Stomach (tissue), 8 donors: ENCODE measurements at regions not wholly inside any gene's neighbourhood (a gene's known extent, or its start where the extent isn't known, plus 50 kb on each side); places are given as distances from the start of the nearest gene placed in this dataset.

Source experiments
- DNase-seq, 2 donors: peaks; one replicate each; pipeline versions ENCODE4 v3.0.0 to v3.0.0-alpha.2; 2013 to 2019
- H3K27ac ChIP-seq, 5 donors: fragments of 200-600 bp in 4 of 5; sonication (generic) in 4 of 5; one replicate each; pipeline ENCODE4 v1.5.1; 2013 to 2019; ENCODE audit warnings: mild to moderate bottlenecking in 1 of 5, moderate library complexity in 1 of 5
- H3K27me3 ChIP-seq, 3 donors: fragments of 200-600 bp; sonication (generic); one replicate each; pipeline ENCODE4 v1.5.1; 2017 to 2019; ENCODE audit warnings: mixed run types in 1 of 3
- H3K36me3 ChIP-seq, 4 donors: fragments of 200-600 bp; sonication (generic); 1 replicate in 3 of 4; 2 replicates in 1 of 4; pipeline ENCODE4 v1.5.1; 2016 to 2019
- H3K4me1 ChIP-seq, 4 donors: fragments of 200-600 bp; sonication (generic); one replicate each; pipeline ENCODE4 v1.5.1; 2016 to 2019
- H3K4me3 ChIP-seq, 4 donors: fragments of 200-600 bp; sonication (generic) in 3 of 4; one replicate each; pipeline ENCODE4 v1.5.1; 2016 to 2019; ENCODE audit warnings: mild to moderate bottlenecking in 1 of 4
- H3K9me3 ChIP-seq, 4 donors: fragments of 200-600 bp; sonication (generic); one replicate each; pipeline ENCODE4 v1.5.1; 2016 to 2019
- CTCF ChIP-seq, 7 experiments: fragments of 450-650 bp in 4 of 7; fragments of 200-600 bp in 3 of 7; sonication (generic) in 3 of 7; IDR thresholded peaks; one replicate each; pipeline ENCODE4 v1.5.1; 2016 to 2019; ENCODE audit warnings: antibody characterized with exemption in 7 of 7, control low read depth in 2 of 7, mild to moderate bottlenecking in 1 of 7
- EP300 ChIP-seq: sonication (generic); formaldehyde crosslinking; IDR thresholded peaks from one replicate; pipeline ENCODE4 v1.6.1; 2017; ENCODE audit warnings: antibody characterized with exemption
- POLR2A ChIP-seq, 4 donors: fragments of 450-650 bp; IDR thresholded peaks; one replicate each; pipeline ENCODE4 v1.6.1; 2016; ENCODE audit warnings: antibody characterized with exemption in 4 of 4, control low read depth in 2 of 4, mild to moderate bottlenecking in 1 of 4, moderate library complexity in 1 of 4
- POLR2AphosphoS5 ChIP-seq, 3 donors: sonication (generic); formaldehyde crosslinking; IDR thresholded peaks; one replicate each; pipeline ENCODE4 v1.6.1; 2016; ENCODE audit warnings: antibody characterized with exemption in 3 of 3
- WGBS, 5 donors: extraction: QIAGEN DNeasy Blood & Tissue Kit in 3 of 5; methylation state at CpG; one replicate each; pipeline versions ENCODE4 v1.1.5 to v1.1.7; 2013 to 2018; 5-methylcytosine and 5-hydroxymethylcytosine counted together
- intact Hi-C: fragments of 100-400 bp; cut with DNase I; formaldehyde crosslinking; loops from one replicate; pipeline ENCODE4 v1.15.1; 2023; ENCODE audit warnings: low total_unique reads
- donor health status: healthy with polysubstance abuse.
- donor health status: Bipolar disorder and iron deficiency.
- donor health status: healthy.

- 62 to 76% (median 73%) methylated on average over 4 of the region's 4 CpGs for WGBS, 5 donors
- no peaks in the 10 kb centered on the region for H3K36me3 ChIP-seq
- TF ChIP-seq CTCF (IDR thresholded peaks at IDR 0.05): no peak
- no peak for TF ChIP-seq POLR2A (IDR thresholded peaks at IDR 0.05)
- TF ChIP-seq EP300: no peak
- TF ChIP-seq POLR2AphosphoS5 (IDR thresholded peaks at IDR 0.05): no peak
Observed at GRCh38 chr9:120018037-120018436, 561.9 kb downstream of the CDK5RAP2 start.

GRCh38 chr9:120016231-120016630, 563.7 kb downstream of the CDK5RAP2 start:
- Histone ChIP-seq H3K36me3 (no peaks in the 10 kb centered on the region), H3K27ac (no peak overlapping the region), H3K4me1 (no peaks in the 10 kb centered on the region), H3K27me3 (no peaks in the 10 kb centered on the region), H3K4me3 (no peak overlapping the region), H3K9me3 (no peaks in the 10 kb centered on the region)
- 37 to 43% (median 41%) methylated on average over 2 of the region's 2 CpGs for WGBS, 5 donors
- TF ChIP-seq POLR2A (IDR thresholded peaks at IDR 0.05) (no peak), EP300 (no peak), CTCF (IDR thresholded peaks at IDR 0.05) (no peak), POLR2AphosphoS5 (IDR thresholded peaks at IDR 0.05) (no peak)
- DNase-seq: no peak
- intact Hi-C loops: no loop called here

More at GRCh38 chr9:120018037-120018436, 561.9 kb downstream of the CDK5RAP2 start:
- Histone ChIP-seq H3K4me3 (no peak overlapping the region), H3K27ac (no peak overlapping the region), H3K27me3 (no peaks in the 10 kb centered on the region), H3K4me1 (no peaks in the 10 kb centered on the region), H3K9me3 (no peaks in the 10 kb centered on the region)
- intact Hi-C loops: no loop called here
- no peak for DNase-seq

GRCh38 chr9:120014796-120015195, 565.2 kb downstream of the CDK5RAP2 start:
- 64 to 84% (median 84%) methylated on average over 7 of the region's 7 CpGs for WGBS, 5 donors
- no peaks in the 10 kb centered on the region for H3K4me1 ChIP-seq
- intact Hi-C loops: no loop called here
- H3K27ac ChIP-seq: no peak overlapping the region
- no peaks in the 10 kb centered on the region for H3K27me3 ChIP-seq
- TF ChIP-seq EP300 (no peak), POLR2A (IDR thresholded peaks at IDR 0.05) (no peak), POLR2AphosphoS5 (IDR thresholded peaks at IDR 0.05) (no peak), CTCF (IDR thresholded peaks at IDR 0.05) (no peak)
- no peak for DNase-seq
- no peak overlapping the region for H3K4me3 ChIP-seq
- no peaks in the 10 kb centered on the region for H3K9me3 ChIP-seq
- no peaks in the 10 kb centered on the region for H3K36me3 ChIP-seq

GRCh38 chr9:120009856-120010255, 570.1 kb downstream of the CDK5RAP2 start:
- intact Hi-C loops: no loop called here
- 24 to 42% (median 33%) methylated on average over 3 of the region's 3 CpGs for WGBS, 5 donors
- no peak overlapping the region for H3K4me3 ChIP-seq
- no peak overlapping the region for H3K27ac ChIP-seq
- H3K9me3 ChIP-seq: no peaks in the 10 kb centered on the region
- no peak for TF ChIP-seq POLR2A (IDR thresholded peaks at IDR 0.05)
- no peak for TF ChIP-seq CTCF (IDR thresholded peaks at IDR 0.05)
- TF ChIP-seq EP300: no peak
- no peak for TF ChIP-seq POLR2AphosphoS5 (IDR thresholded peaks at IDR 0.05)
- DNase-seq: peak in 1 of 2 donors; percentile 65
- no peaks in the 10 kb centered on the region for H3K27me3 ChIP-seq
- no peaks in the 10 kb centered on the region for H3K36me3 ChIP-seq
- H3K4me1 ChIP-seq: no peaks in the 10 kb centered on the region
